Omental fat pad (tissue), 3 donors: ENCODE measurements at regions not wholly inside any gene's neighbourhood (a gene's known extent, or its start where the extent isn't known, plus 50 kb on each side); places are given as distances from the start of the nearest gene placed in this dataset.

Source experiments
- ATAC-seq: fragments of 150-250 bp; one replicate; pipeline ENCODE4 v1.9.1; 2016; ENCODE audit warnings: mild to moderate bottlenecking, moderate library complexity; ENCODE audit not compliant: low FRiP score
- DNase-seq: peaks from one replicate; pipeline ENCODE4 v3.0.0-alpha.2; 2019; ENCODE audit warnings: low spot score
- TF ChIP-seq, protein P1 (sequence below), 3 donors: fragments of 450-650 bp; IDR thresholded peaks; one replicate each; pipeline ENCODE4 v1.5.1; 2016 to 2017; ENCODE audit warnings: antibody characterized with exemption in 3 of 3, mild to moderate bottlenecking in 3 of 3, moderate library complexity in 2 of 3

GRCh38 chr19:34310494-34310981, 54.5 kb upstream of the GPI start:
- no peak for DNase-seq
- ATAC-seq, result peak; percentile 63

GRCh38 chr19:34313188-34313587, 51.8 kb upstream of the GPI start:
- DNase-seq (no peak), ATAC-seq (peak; percentile 79)
- TF ChIP-seq, protein P1, sequence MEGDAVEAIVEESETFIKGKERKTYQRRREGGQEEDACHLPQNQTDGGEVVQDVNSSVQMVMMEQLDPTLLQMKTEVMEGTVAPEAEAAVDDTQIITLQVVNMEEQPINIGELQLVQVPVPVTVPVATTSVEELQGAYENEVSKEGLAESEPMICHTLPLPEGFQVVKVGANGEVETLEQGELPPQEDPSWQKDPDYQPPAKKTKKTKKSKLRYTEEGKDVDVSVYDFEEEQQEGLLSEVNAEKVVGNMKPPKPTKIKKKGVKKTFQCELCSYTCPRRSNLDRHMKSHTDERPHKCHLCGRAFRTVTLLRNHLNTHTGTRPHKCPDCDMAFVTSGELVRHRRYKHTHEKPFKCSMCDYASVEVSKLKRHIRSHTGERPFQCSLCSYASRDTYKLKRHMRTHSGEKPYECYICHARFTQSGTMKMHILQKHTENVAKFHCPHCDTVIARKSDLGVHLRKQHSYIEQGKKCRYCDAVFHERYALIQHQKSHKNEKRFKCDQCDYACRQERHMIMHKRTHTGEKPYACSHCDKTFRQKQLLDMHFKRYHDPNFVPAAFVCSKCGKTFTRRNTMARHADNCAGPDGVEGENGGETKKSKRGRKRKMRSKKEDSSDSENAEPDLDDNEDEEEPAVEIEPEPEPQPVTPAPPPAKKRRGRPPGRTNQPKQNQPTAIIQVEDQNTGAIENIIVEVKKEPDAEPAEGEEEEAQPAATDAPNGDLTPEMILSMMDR (IDR thresholded peaks at IDR 0.05), result no peak

More at GRCh38 chr19:34310494-34310981, 54.5 kb upstream of the GPI start:
- TF ChIP-seq, protein P1 (IDR thresholded peaks at IDR 0.05), result no peak

GRCh38 chr19:34314437-34315313, 50.3 kb upstream of the GPI start:
- TF ChIP-seq, protein P1 (IDR thresholded peaks at IDR 0.05), result no peak
- ATAC-seq (no peak), DNase-seq (no peak)
